ENCODE measurements at regions not wholly inside any gene's neighbourhood (a gene's known extent, or its start where the extent isn't known, plus 50 kb on each side); places are given as distances from the start of the nearest gene placed in this dataset.

DNA sequence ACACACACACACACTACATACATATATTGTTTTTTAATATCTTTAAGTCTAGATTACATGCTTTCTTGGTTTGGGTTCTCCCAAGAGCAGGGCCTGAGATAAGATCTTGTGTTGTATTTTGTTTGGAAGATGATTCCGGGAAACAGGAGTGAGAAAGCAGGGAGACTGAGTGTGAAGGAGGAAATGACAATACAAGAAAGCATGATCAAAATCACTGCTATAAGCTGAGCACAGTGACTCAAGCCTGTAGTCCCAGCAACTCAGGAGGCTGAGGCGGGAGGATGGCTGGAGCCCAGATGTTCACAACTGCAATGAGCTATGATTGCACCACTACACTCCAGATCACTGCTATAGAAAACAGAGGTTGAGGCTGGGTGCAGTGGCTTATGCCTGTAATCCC, 267.6 kb downstream of the SKIDA1 start:
- Histone ChIP-seq H3K36me3 (ENCODE audit: insufficient read depth, low read length) (no peaks in the 10 kb centered on the region), H3K9ac (ENCODE audit: insufficient read length) (no peak overlapping the region), H3K4me3 (no peak overlapping the region), H3K27ac (no peak overlapping the region), H3K9me3 (ENCODE audit: low read depth, low read length) (no peaks in the 10 kb centered on the region)
- no peak for TF ChIP-seq POLR2AphosphoS5 (IDR thresholded peaks at IDR 0.05; ENCODE audit: borderline replicate concordance, low read depth, low read length)
- no peak for TF ChIP-seq FOXP2 (optimal IDR thresholded peaks at IDR 0.05; ENCODE audit: control extremely low read depth, extremely low read length, insufficient read depth)
- no peak for TF ChIP-seq EZH2 (IDR thresholded peaks at IDR 0.05)
- no peak for DNase-seq (ENCODE audit: low read depth, low spot score)

GRCh38 chr10:21257191-21257590, 268.3 kb downstream of the SKIDA1 start:
- Histone ChIP-seq H3K4me3 (no peak overlapping the region), H3K9me3 (ENCODE audit: low read depth, low read length) (no peaks in the 10 kb centered on the region), H3K9ac (ENCODE audit: insufficient read length) (no peak overlapping the region), H3K36me3 (ENCODE audit: insufficient read depth, low read length) (no peaks in the 10 kb centered on the region), H3K27ac (no peak overlapping the region)
- no peak for DNase-seq (ENCODE audit: low read depth, low spot score)
- TF ChIP-seq POLR2AphosphoS5 (IDR thresholded peaks at IDR 0.05; ENCODE audit: borderline replicate concordance, low read depth, low read length) = no peak
- no peak for TF ChIP-seq EZH2 (IDR thresholded peaks at IDR 0.05)
- no peak for TF ChIP-seq FOXP2 (optimal IDR thresholded peaks at IDR 0.05; ENCODE audit: control extremely low read depth, extremely low read length, insufficient read depth)

DNA sequence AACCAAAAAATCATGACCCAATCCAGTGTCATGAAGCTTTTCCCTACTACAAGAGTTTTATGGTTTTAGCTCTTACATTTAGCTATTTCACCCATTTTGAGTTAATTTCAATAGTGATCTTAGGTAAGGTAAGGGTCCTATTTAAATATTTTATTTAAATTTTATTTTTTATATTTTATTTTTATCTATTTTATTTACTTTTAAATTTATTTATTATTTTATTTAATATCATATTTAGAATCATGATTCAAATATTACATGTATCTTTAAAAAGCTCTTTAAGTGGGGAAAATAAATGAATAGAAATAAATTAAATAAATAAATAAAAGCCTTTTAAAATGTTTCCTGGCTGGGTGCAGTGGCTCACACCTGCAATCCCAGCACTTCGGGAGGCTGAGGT, 276.0 kb downstream of the SKIDA1 start:
- Histone ChIP-seq H3K9ac (ENCODE audit: insufficient read length) (no peak overlapping the region), H3K27ac (no peak overlapping the region), H3K9me3 (ENCODE audit: low read depth, low read length) (no peaks in the 10 kb centered on the region), H3K36me3 (ENCODE audit: insufficient read depth, low read length) (no peaks in the 10 kb centered on the region), H3K4me3 (no peak overlapping the region)
- DNase-seq (ENCODE audit: low read depth, low spot score) = no peak
- TF ChIP-seq POLR2AphosphoS5 (IDR thresholded peaks at IDR 0.05; ENCODE audit: borderline replicate concordance, low read depth, low read length) (no peak), EZH2 (IDR thresholded peaks at IDR 0.05) (no peak), FOXP2 (optimal IDR thresholded peaks at IDR 0.05; ENCODE audit: control extremely low read depth, extremely low read length, insufficient read depth) (no peak)

- Histone ChIP-seq H3K27ac (no peak overlapping the region), H3K4me3 (no peak overlapping the region), H3K9ac (ENCODE audit: insufficient read length) (no peak overlapping the region), H3K36me3 (ENCODE audit: insufficient read depth, low read length) (no peaks in the 10 kb centered on the region), H3K9me3 (ENCODE audit: low read depth, low read length) (no peaks in the 10 kb centered on the region)
- no peak for TF ChIP-seq POLR2AphosphoS5 (IDR thresholded peaks at IDR 0.05; ENCODE audit: borderline replicate concordance, low read depth, low read length)
- no peak for TF ChIP-seq EZH2 (IDR thresholded peaks at IDR 0.05)
- TF ChIP-seq FOXP2 (optimal IDR thresholded peaks at IDR 0.05; ENCODE audit: control extremely low read depth, extremely low read length, insufficient read depth) = no peak
- DNase-seq (ENCODE audit: low read depth, low spot score) = no peak
Observed at GRCh38 chr10:21247592-21247991, 277.9 kb downstream of the SKIDA1 start.

- TF ChIP-seq FOXP2 (optimal IDR thresholded peaks at IDR 0.05; ENCODE audit: control extremely low read depth, extremely low read length, insufficient read depth) (no peak), EZH2 (IDR thresholded peaks at IDR 0.05) (no peak), POLR2AphosphoS5 (IDR thresholded peaks at IDR 0.05; ENCODE audit: borderline replicate concordance, low read depth, low read length) (no peak)
- Histone ChIP-seq H3K27ac (no peak overlapping the region), H3K4me3 (no peak overlapping the region), H3K9ac (ENCODE audit: insufficient read length) (no peak overlapping the region), H3K36me3 (ENCODE audit: insufficient read depth, low read length) (no peaks in the 10 kb centered on the region), H3K9me3 (ENCODE audit: low read depth, low read length) (no peaks in the 10 kb centered on the region)
- DNase-seq (ENCODE audit: low read depth, low spot score) = no peak
Observed at GRCh38 chr10:21246178-21246577, 279.3 kb downstream of the SKIDA1 start.

DNA sequence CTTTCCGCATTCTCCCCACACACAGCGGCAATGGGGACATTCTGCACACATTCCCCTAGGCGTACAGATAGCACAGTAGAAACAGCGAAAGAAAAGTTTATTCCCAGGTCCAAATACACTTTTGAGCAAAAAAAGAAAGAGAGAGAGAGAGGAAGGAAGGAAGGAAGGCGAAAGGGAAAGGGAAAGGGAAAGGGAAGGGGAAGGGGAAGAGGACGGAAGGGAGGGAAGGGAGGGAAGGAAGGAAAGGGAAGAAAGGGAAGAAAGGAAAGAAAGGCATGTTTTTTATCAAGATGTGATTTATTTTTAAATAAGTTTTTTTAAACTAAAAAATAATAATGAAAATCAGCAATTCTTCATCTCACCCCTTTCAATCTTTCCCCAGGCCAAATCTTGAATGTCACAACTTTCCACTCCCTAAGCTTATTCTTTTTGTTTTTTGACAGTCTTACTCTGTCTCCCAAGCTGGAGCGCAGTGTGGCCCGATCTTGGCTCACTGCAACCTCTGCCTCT, 281.7 kb downstream of the SKIDA1 start:
- no peak for TF ChIP-seq EZH2 (IDR thresholded peaks at IDR 0.05)
- TF ChIP-seq FOXP2 (optimal IDR thresholded peaks at IDR 0.05; ENCODE audit: control extremely low read depth, extremely low read length, insufficient read depth) = no peak
- no peak for TF ChIP-seq POLR2AphosphoS5 (IDR thresholded peaks at IDR 0.05; ENCODE audit: borderline replicate concordance, low read depth, low read length)
- H3K4me3 ChIP-seq = no peak overlapping the region
- no peak overlapping the region for H3K9ac ChIP-seq (ENCODE audit: insufficient read length)
- H3K27ac ChIP-seq = no peak overlapping the region
- no peaks in the 10 kb centered on the region for H3K36me3 ChIP-seq (ENCODE audit: insufficient read depth, low read length)
- DNase-seq (ENCODE audit: low read depth, low spot score) = no peak
- H3K9me3 ChIP-seq (ENCODE audit: low read depth, low read length) = no peaks in the 10 kb centered on the region

DNA sequence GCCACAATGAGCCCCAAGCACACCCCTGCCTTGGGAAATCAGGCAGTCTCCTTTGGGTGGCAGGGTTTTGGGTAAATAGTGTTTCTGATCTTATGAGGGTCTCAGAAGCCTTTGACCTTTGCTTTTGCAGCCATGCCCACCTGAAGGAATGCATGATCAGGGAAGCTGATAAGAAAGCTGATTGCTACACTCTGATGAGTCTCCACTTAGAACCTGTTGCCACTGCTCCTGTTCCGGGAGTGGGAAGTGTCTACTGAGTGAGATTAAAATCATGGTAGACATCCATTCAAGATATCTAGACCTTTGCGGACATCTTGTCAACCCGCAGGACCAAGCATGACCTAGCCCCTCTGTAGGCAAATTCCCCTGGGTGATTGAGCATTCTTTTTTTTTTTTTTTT, 282.6 kb downstream of the SKIDA1 start:
- Histone ChIP-seq H3K9me3 (ENCODE audit: low read depth, low read length) (no peaks in the 10 kb centered on the region), H3K27ac (no peak overlapping the region), H3K4me3 (no peak overlapping the region), H3K36me3 (ENCODE audit: insufficient read depth, low read length) (no peaks in the 10 kb centered on the region), H3K9ac (ENCODE audit: insufficient read length) (no peak overlapping the region)
- DNase-seq (ENCODE audit: low read depth, low spot score) = no peak
- TF ChIP-seq POLR2AphosphoS5 (IDR thresholded peaks at IDR 0.05; ENCODE audit: borderline replicate concordance, low read depth, low read length) (no peak), FOXP2 (optimal IDR thresholded peaks at IDR 0.05; ENCODE audit: control extremely low read depth, extremely low read length, insufficient read depth) (no peak), EZH2 (IDR thresholded peaks at IDR 0.05) (no peak)

DNA sequence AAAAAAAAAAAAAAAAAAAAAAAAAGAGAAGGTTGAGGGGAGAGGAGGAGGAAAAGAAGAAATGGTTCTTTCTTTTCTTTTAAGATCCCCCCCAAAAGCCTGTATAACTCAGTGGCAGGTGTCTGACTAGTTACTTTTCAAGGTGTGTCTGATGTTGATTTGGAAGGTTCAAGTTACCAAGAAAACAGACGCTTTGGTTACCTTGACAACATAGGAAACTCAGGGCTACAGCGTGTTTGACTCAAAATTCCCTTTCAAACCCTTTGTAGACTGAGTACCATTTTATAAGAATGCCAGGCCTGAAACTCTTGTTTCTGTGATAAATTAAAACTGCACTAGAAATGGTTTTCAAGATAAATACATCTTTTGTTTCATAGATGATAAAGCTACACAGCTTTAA, 286.8 kb downstream of the SKIDA1 start:
- no peak overlapping the region for H3K4me3 ChIP-seq
- no peak overlapping the region for H3K27ac ChIP-seq
- TF ChIP-seq EZH2 (IDR thresholded peaks at IDR 0.05) = no peak
- TF ChIP-seq FOXP2 (optimal IDR thresholded peaks at IDR 0.05; ENCODE audit: control extremely low read depth, extremely low read length, insufficient read depth) = no peak
- no peak for TF ChIP-seq POLR2AphosphoS5 (IDR thresholded peaks at IDR 0.05; ENCODE audit: borderline replicate concordance, low read depth, low read length)
- no peaks in the 10 kb centered on the region for H3K9me3 ChIP-seq (ENCODE audit: low read depth, low read length)
- no peaks in the 10 kb centered on the region for H3K36me3 ChIP-seq (ENCODE audit: insufficient read depth, low read length)
- H3K9ac ChIP-seq (ENCODE audit: insufficient read length) = no peak overlapping the region
- DNase-seq (ENCODE audit: low read depth, low spot score) = no peak

DNA sequence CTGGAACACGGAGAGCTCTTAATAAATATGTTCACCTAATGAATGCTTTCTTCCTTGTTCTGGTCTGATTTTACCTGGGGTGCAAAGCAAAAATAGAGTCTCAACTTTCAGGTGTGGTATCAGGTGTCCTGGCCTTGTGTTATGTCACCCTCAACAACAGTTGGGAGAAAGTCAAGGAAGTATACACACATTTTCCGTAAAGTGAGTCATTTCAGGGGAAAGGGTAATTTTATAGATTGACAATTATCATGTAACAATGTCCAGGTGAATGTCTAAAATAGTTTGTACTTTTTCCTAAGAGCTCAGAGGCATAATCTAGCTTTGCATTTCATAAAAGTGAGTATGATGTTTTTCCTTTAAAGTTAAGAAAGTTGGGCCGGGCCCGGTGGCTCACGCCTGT, 287.4 kb downstream of the SKIDA1 start:
- Histone ChIP-seq H3K4me3 (no peak overlapping the region), H3K27ac (no peak overlapping the region), H3K36me3 (ENCODE audit: insufficient read depth, low read length) (no peaks in the 10 kb centered on the region), H3K9ac (ENCODE audit: insufficient read length) (no peak overlapping the region), H3K9me3 (ENCODE audit: low read depth, low read length) (no peaks in the 10 kb centered on the region)
- TF ChIP-seq FOXP2 (optimal IDR thresholded peaks at IDR 0.05; ENCODE audit: control extremely low read depth, extremely low read length, insufficient read depth) = no peak
- TF ChIP-seq EZH2 (IDR thresholded peaks at IDR 0.05) = no peak
- TF ChIP-seq POLR2AphosphoS5 (IDR thresholded peaks at IDR 0.05; ENCODE audit: borderline replicate concordance, low read depth, low read length) = no peak
- DNase-seq (ENCODE audit: low read depth, low spot score) = no peak

All from SK-N-MC (cell line).